Fibroblast of pulmonary artery (primary cell): ENCODE measurements at regions not wholly inside any gene's neighbourhood (a gene's known extent, or its start where the extent isn't known, plus 50 kb on each side); places are given as distances from the start of the nearest gene placed in this dataset.
A peak's percentile ranks its signal among the peaks of the same experiment; 100 is the strongest.

Experiments used
- DNase-seq: peaks from one replicate; pipeline ENCODE4 v3.0.0-alpha.2; 2010; ENCODE audit warnings: low read depth
- H3K4me3 ChIP-seq: replicated peaks from 2 replicates; pipeline ENCODE4 v1.5.1; 2011; ENCODE audit warnings: low read depth, mild to moderate bottlenecking, control low read depth, low read length, moderate library complexity
- TF ChIP-seq, protein P1 (sequence below): IDR thresholded peaks from 2 replicates; pipeline ENCODE4 v1.5.1; 2011; ENCODE audit warnings: mild to moderate bottlenecking, control low read depth, low read length, inconsistent platforms; ENCODE audit errors: missing control alignments

DNA sequence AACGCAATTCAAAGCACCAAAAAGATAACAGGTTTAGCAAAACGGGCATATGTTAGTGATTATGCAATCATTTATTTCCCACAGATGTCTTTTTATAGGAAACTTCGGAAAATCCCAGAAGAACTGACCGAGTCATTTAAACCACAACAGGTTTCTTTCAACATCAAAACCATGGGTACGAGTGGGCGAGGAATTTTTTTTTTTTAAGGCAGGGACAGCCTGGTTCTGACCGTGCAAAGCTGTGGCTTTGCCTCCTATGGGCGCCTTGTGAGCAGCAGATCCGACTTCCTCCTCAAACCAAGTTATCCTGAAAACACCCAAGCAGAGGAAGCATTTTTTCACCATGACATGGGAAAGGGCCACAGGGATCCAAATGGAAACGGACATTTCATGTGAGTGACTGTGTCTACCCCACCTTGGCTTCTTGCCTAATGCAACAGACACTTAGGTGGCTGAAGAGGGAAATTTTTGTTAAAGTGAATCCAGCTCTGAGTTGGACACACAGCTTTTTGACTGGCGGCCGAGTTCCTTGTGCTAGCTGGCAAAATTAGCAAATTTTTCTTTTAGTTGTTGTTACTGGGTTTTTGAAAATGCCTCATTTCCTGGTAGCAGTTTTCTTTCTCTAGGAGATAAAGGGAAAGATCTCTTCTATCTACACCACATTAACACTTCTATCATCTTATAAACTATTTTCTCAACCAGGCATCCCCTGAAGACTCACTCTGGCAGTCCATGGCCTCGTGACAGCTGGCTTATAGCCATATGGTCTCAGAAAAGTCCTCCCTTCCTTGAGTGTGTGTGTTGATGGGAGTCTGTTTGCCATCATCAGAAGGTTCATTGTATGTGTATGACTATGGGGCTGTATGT is 487.4 kb upstream of the ZEB2 start:
- H3K4me3 ChIP-seq, result peak overlapping the region; percentile 39
- DNase-seq, result peak; percentile 95
- TF ChIP-seq, protein P1, sequence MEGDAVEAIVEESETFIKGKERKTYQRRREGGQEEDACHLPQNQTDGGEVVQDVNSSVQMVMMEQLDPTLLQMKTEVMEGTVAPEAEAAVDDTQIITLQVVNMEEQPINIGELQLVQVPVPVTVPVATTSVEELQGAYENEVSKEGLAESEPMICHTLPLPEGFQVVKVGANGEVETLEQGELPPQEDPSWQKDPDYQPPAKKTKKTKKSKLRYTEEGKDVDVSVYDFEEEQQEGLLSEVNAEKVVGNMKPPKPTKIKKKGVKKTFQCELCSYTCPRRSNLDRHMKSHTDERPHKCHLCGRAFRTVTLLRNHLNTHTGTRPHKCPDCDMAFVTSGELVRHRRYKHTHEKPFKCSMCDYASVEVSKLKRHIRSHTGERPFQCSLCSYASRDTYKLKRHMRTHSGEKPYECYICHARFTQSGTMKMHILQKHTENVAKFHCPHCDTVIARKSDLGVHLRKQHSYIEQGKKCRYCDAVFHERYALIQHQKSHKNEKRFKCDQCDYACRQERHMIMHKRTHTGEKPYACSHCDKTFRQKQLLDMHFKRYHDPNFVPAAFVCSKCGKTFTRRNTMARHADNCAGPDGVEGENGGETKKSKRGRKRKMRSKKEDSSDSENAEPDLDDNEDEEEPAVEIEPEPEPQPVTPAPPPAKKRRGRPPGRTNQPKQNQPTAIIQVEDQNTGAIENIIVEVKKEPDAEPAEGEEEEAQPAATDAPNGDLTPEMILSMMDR, result peak; percentile 11

DNA sequence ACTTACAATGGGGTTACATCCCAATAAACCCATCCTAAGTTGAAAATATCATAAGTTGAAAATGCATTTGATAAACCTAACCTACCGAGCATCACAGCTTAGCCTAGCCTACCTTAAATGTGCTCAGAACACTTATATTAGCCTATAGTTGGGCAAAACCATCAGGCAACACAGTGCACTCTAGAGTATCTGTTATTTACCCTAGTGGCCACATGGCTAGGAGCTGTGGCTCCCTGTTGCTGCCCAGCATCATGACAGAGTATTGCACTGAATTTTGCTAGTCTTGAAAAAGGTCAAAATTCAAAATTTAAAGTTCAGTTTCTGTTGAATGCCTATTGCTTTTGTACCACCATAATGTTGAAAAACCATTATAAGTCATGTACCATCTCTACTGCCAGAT is 482.7 kb upstream of the ZEB2 start:
- H3K4me3 ChIP-seq, result no peak overlapping the region
- no peak for DNase-seq
- TF ChIP-seq, protein P1, result no peak

DNA sequence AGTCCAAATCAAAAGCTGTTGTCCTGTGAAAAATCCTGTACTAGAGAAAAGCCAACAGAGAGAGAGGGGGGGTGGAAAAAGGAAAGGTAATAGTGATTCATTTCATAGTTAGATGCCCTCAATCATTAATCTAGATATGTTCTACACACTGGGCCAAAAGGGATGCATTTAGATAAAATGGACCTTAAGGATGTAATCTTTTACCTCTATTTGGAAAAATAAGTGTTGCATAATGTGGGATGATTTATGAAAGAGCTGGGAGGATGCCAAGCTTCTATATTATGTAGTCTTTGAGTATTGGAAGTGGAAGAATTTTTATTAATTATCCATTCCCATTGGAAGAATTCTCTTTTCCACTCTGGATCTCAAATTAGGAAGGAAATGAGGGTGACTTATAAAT is 480.5 kb upstream of the ZEB2 start:
- no peak overlapping the region for H3K4me3 ChIP-seq
- TF ChIP-seq, protein P1, result no peak
- DNase-seq, result peak; percentile 59

DNA sequence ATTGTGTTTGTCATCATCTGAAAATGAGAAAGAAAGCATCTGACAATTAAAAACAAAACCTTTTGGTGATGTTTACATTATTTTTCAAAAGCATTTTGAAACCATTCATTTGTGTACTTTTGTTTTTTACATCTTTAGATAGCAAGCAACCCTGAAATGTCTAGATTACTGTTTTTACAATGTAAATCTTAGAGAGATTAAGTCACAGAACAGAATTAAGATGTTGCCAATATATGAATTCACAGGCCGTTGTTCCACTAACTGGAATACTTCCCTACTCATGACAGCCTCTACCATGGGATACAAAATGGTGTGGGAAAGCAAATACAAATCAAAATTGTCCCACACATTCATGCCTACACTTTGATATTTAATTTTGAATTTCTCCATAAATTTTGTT is 480.0 kb upstream of the ZEB2 start:
- no peak for DNase-seq
- no peak overlapping the region for H3K4me3 ChIP-seq
- TF ChIP-seq, protein P1, result no peak

DNA sequence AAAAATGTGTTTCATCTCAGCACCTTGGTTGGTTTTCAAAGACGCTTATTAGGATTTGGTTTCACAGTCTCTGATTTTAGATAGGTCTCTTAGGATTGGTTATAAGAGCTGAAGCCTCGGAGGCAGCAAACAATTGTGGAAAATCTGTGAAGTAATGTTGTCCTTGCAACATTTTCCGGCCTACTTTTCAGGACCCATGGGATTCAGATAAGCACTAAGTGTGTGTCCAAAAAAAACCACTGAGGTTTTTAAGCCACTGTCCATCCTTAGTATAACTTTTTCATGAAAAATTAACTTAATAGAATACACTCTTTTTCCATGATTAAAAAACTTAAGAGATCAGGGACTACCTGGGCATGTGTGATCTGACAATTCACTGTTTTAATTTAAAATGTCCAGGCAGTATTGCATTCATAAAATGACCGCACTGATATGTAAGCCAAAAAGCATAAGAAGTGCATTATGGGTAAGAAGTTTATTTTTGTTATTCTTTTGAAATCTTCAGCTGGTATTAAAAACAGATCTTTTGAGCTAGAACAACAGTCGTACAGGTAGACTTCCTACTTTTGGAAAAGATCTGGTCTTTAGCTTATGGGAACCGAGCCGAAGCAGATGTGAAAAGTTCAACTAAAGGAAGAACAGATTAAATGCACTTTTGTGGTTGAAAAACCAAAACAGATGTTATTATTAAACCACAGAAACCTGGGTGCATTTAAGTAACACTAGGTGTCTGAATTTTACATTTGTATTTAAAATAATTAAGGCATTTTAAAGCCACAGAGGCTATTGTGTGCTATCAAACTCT is 479.4 kb upstream of the ZEB2 start:
- DNase-seq, result peak; percentile 92
- TF ChIP-seq, protein P1, result no peak

DNA sequence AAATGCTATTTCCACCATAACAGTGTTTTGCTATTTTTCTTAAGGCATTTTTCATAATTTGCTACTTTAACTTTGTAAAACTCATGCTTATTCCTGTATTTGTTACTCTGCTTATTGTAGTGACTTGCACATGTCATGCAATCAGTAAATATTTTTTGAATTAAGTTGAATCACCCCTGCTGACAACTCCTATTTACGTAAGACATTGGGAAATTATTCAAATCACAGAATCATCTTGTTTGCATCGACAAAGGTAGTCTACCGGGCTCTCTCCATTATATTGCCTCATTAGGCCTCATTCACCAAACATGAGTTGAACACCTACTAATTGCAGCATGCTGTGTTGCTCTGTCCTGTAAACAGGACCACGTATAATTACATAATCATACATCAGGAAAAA is 478.5 kb upstream of the ZEB2 start:
- no peak for DNase-seq
- no peak overlapping the region for H3K4me3 ChIP-seq
- TF ChIP-seq, protein P1, result no peak

More for the DNA sequence above, 479.4 kb upstream of the ZEB2 start:
- no peak overlapping the region for H3K4me3 ChIP-seq
